AG04450 (cell line): ENCODE measurements at regions not wholly inside any gene's neighbourhood (a gene's known extent, or its start where the extent isn't known, plus 50 kb on each side); places are given as distances from the start of the nearest gene placed in this dataset.
"Not testable (repeated sequence)": the region's sequence is repeated elsewhere in the genome, so short reads cannot be mapped to it uniquely, and the experiment has no call there.

Experiments used
- CTCF ChIA-PET: fragments of 300-600, 350-600 bp; formaldehyde crosslinking; extraction: SDS; loops from one replicate; lab custom pipeline; 2022; ENCODE audit warnings: antibody characterized with exemption, inconsistent platforms; lab: Charles Lee
- POLR2A ChIA-PET: fragments of 350-600 bp; formaldehyde crosslinking; extraction: SDS; loops from one replicate; lab custom pipeline; 2021; ENCODE audit warnings: antibody characterized with exemption, inconsistent platforms; lab: Yijun Ruan, JAX
- DNase-seq: peaks from one replicate; pipeline ENCODE4 v3.0.0-alpha.2; 2011; ENCODE audit warnings: low read depth, low spot score
- H3K27ac ChIP-seq: one replicate; pipeline ENCODE4 v1.5.1; 2012; ENCODE audit warnings: low read depth, low read length, control low read depth
- H3K27me3 ChIP-seq: one replicate; pipeline ENCODE4 v1.6.0; 2012; ENCODE audit warnings: low read length; ENCODE audit not compliant: control insufficient read depth, insufficient read depth
- H3K4me3 ChIP-seq: 2 replicates; pipeline ENCODE4 v1.5.1; 2011; ENCODE audit warnings: mild to moderate bottlenecking, low read depth, low read length, control low read depth
- H3K9me3 ChIP-seq: 2 replicates; pipeline ENCODE4 v1.5.1; 2012; ENCODE audit warnings: low read length; ENCODE audit not compliant: control insufficient read depth, insufficient read depth
- CTCF ChIP-seq: IDR thresholded peaks from 2 replicates; pipeline ENCODE4 v1.5.1; 2011; ENCODE audit warnings: low read depth, low read length, control low read depth, inconsistent platforms

- no peak for TF ChIP-seq CTCF
- CTCF ChIA-PET: no interaction called here
- H3K4me3 ChIP-seq: no peak overlapping the region
- no peak for DNase-seq
- no peaks in the 10 kb centered on the region for H3K27me3 ChIP-seq
- no peak overlapping the region for H3K27ac ChIP-seq
- POLR2A ChIA-PET: no interaction called here
- H3K9me3 ChIP-seq: no peaks in the 10 kb centered on the region
Measured at GRCh38 chr4:23022032-23022431, 329.3 kb downstream of the GBA3 start.

DNA sequence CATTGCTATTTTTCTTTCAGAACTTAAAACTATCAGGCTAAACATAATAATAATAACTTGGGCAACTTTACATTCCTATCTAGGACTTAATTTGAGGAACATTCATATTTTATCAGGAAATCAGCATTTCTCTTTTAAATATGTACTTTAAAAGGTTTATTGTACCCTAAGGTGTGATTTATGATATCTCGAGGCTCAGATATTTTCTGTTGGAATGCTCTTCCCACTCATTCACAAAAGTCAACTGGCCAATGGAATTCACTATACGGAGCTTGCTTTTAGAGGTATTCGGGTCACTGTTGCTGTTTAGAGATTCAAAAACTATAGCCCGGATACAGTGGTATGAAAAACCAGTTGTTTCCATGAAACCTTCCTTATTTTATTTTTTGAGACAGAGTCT lies 328.3 kb downstream of the GBA3 start:
- DNase-seq: no peak
- TF ChIP-seq CTCF: no peak
- ChIA-PET CTCF (no interaction called here), POLR2A (no interaction called here)
- Histone ChIP-seq H3K27ac (no peak overlapping the region), H3K27me3 (no peaks in the 10 kb centered on the region), H3K4me3 (no peak overlapping the region), H3K9me3 (no peaks in the 10 kb centered on the region)

GRCh38 chr4:23020399-23020798 lies 327.7 kb downstream of the GBA3 start:
- H3K9me3 ChIP-seq, DNase-seq, H3K27ac ChIP-seq, H3K27me3 ChIP-seq, POLR2A ChIA-PET, H3K4me3 ChIP-seq, CTCF ChIA-PET: not testable (repeated sequence)

- Histone ChIP-seq H3K27ac (no peak overlapping the region), H3K4me3 (no peak overlapping the region), H3K9me3 (no peaks in the 10 kb centered on the region), H3K27me3 (no peaks in the 10 kb centered on the region)
- no peak for TF ChIP-seq CTCF
- CTCF ChIA-PET: no interaction called here
- no peak for DNase-seq
- POLR2A ChIA-PET: no interaction called here
Measured at GRCh38 chr4:23016981-23017380, 324.2 kb downstream of the GBA3 start.

GRCh38 chr4:23015821-23016220 lies 323.1 kb downstream of the GBA3 start:
- Histone ChIP-seq H3K4me3 (no peak overlapping the region), H3K9me3 (no peaks in the 10 kb centered on the region), H3K27me3 (no peaks in the 10 kb centered on the region), H3K27ac (no peak overlapping the region)
- no peak for TF ChIP-seq CTCF
- CTCF ChIA-PET: no interaction called here
- no peak for DNase-seq
- POLR2A ChIA-PET: no interaction called here

- ChIA-PET CTCF (no interaction called here), POLR2A (no interaction called here)
- no peaks in the 10 kb centered on the region for H3K27me3 ChIP-seq
- no peak overlapping the region for H3K27ac ChIP-seq
- no peaks in the 10 kb centered on the region for H3K9me3 ChIP-seq
- H3K4me3 ChIP-seq: no peak overlapping the region
- no peak for DNase-seq
- no peak for TF ChIP-seq CTCF
Measured at GRCh38 chr4:23009093-23009492, 316.4 kb downstream of the GBA3 start.
